ENCODE measurements at regions not wholly inside any gene's neighbourhood (a gene's known extent, or its start where the extent isn't known, plus 50 kb on each side); places are given as distances from the start of the nearest gene placed in this dataset.
"Not testable (repeated sequence)": the region's sequence is repeated elsewhere in the genome, so short reads cannot be mapped to it uniquely, and the experiment has no call there.

DNA sequence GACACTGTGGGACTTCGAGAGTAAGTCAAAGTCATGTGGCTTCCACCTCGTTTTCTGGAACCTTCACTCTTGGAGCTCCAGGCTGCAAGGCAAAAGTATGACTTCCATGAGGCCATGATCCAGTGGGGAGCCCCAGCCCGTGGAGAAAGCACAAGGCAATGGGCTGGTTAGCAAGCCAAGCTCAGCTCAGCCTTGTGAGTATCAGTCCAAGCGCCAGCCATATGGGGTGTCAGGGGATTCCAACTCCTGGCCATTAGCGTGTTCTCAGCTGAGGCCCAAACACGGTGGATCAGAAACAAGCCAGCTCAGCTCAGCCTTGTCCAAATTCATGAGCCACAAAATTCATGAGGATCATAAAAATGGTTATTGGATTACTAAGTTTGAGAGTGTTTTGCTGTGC lies 261.0 kb downstream of the RHOU start:
- no peak for DNase-seq

GRCh38 chr1:228997721-228998144 lies 262.5 kb downstream of the RHOU start:
- DNase-seq, result no peak

- no peak for DNase-seq
Observed at GRCh38 chr1:228998179-228998578, 262.9 kb downstream of the RHOU start.

- no peak for DNase-seq
Observed at GRCh38 chr1:228999446-229000170, 264.3 kb downstream of the RHOU start.

GRCh38 chr1:229000187-229000586 lies 264.9 kb downstream of the RHOU start:
- no peak for DNase-seq

GRCh38 chr1:229001467-229002011 lies 266.3 kb downstream of the RHOU start:
- peak; percentile 7 for DNase-seq

DNA sequence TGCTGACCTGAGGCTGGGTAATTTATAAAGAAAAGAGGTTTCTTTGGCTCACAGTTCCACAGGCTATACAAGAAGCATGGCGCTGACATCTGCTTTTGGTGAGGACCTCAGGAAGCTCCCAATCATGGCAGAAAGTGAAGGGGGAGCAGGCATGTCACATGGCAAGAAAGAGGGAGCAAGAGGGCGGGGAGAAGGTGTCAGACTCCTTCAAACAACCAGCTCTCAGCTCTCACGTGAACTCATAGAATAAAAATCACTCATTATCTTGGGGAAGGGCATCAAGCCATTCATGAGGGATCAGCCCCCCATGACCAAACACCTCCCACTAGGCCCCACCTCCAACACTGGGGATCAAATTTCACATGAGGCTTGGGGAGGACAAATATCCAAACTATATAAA lies 266.8 kb downstream of the RHOU start:
- DNase-seq, result no peak

DNA sequence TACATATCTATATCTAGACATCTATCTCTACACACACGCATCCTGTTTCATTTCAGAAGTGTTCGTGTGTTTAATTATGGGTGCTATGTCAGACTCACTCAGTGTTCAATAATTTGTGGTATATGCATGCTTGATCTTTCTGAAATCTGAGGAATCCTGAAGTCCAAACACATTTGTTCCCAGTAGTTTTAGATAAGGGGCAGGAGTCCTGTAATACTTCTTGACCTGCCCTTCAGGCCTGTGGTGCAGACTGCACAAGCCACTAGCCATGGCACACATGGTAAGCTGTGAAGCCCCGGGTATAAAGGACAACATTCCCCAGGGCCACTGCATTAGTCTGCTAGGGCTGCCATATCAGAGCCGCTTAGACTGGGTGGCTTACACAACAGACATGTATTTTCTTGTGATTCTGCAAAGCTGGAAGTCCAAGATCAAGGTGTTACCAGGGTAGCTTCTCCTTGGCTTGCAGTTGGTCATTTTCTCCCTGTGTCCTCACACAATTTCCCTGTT lies 267.2 kb downstream of the RHOU start:
- DNase-seq, result no peak

GRCh38 chr1:229003233-229004031 lies 267.5 kb upstream of the RAB4A start:
- no peak for DNase-seq

GRCh38 chr1:229004066-229004833 lies 266.7 kb upstream of the RAB4A start:
- DNase-seq, result no peak

DNA sequence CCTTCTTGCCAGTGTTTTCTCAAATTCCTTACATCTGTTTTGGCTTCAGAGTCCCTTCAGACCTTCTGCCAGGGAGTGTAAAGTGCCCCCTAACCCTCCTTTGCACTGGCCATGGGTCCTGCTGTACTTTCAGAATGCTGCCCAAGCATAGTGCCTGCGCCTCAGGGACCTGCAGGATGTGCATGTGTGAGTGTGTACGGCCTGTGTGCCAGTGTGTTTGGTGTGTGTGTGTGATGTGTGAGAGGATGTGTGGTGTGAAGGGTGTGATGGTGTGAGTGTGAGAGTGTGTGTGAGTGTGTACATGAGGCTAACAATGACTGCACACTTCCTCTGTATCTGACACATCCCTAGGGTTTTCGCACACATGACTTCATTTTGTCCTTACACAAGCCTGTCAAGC lies 265.8 kb upstream of the RAB4A start:
- DNase-seq, result no peak

GRCh38 chr1:229005556-229005955 lies 265.4 kb upstream of the RAB4A start:
- DNase-seq, result no peak

- no peak for DNase-seq
Observed at GRCh38 chr1:229006121-229006870, 264.6 kb upstream of the RAB4A start.

GRCh38 chr1:229007167-229007566 lies 263.7 kb upstream of the RAB4A start:
- no peak for DNase-seq

DNA sequence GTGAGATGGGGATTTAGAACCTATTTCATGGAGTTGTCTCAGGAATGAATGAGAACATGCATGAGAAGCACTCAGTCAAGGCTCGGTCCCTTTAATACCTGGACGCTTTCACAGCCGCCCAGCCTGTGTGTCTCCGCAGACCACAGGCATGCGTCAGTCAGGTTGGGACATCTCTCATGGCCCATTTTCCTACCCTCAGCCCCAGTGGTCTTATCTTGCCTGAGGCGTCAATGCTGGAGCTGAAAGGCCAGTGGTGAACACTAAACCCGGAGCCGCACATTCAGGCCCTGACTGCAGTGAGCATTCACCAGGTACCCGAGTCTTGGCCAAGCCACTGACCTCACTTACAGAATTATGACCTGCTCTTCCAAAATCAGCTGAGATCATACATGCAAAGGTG lies 263.2 kb upstream of the RAB4A start:
- DNase-seq, result no peak

GRCh38 chr1:229008347-229008746 lies 262.6 kb upstream of the RAB4A start:
- DNase-seq, result not testable (repeated sequence)

GRCh38 chr1:229011022-229011421 lies 259.9 kb upstream of the RAB4A start:
- no peak for DNase-seq

GRCh38 chr1:229012823-229013222 lies 258.1 kb upstream of the RAB4A start:
- DNase-seq, result no peak

- DNase-seq, result no peak
Observed at GRCh38 chr1:229013981-229014380, 256.9 kb upstream of the RAB4A start.

- DNase-seq, result no peak
Observed at GRCh38 chr1:229015806-229016205, 255.1 kb upstream of the RAB4A start.

- no peak for DNase-seq
Observed at GRCh38 chr1:229017091-229017490, 253.8 kb upstream of the RAB4A start.

DNA sequence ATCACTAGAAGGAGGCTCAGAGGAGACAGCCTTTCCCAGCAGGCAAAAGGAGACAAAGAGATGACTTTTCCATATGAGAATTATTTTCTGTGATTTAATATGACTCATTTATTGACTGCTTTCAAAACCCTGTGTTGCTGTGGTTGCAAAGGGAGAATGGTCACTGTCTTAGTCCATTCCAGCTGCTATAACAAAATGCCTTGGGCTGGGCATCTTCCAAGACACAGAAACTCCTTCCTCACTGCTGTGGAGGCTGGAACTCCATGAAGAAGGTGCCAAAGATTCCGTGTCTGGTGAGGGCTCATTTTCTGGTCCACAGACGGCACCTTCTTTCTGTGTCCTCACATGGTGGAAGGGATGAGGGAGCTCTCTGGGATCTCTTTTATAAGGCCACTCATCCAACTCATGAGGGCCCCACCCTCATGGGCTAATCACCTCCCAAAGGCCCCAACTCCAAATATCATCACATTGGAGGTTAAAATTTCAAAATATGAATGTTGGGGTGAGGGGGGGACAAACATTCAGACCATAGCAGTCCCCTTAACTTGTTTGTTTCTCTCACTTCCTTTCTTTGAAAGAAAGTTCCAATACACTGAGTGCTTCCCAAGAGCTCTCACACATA lies 252.1 kb upstream of the RAB4A start:
- no peak for DNase-seq
